ENCODE measurements at regions not wholly inside any gene's neighbourhood (a gene's known extent, or its start where the extent isn't known, plus 50 kb on each side); places are given as distances from the start of the nearest gene placed in this dataset.
A peak's percentile ranks its signal among the peaks of the same experiment; 100 is the strongest.

DNA sequence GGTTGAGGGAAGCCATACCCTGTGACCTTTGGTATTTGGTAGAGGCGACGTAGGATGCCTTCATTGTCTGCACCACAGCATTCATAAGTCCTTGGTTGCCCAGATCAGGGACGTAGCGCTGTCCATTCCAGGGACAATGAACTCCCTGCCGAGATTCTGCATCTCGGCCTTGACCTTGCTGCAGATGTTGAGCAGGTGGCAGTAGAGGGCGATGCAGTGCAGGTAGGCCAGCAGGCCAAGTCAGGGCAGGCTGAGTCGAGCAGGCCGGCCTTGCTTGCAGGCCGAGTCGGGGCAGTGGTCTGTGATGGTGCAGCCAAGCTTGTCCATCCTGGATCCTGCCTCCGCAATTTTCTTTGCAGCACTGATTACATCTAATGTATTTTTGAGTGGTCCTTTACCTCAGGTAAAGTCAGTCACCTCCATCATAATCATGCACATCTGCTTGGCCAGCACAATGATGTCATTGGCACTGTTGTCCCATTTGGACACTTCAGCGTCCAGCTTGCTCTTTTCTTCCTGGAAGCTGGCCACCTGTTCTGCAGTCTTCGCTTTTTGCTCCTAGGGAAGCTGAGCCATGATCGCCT lies 93.4 kb upstream of the CCDC112 start:
- no peak overlapping the region for H3K4me3 ChIP-seq (ENCODE audit: low read depth, low read length)
- in situ Hi-C loops (cut with HindIII; ENCODE audit: low sequenced_read_pairs): no loop called here
- TF ChIP-seq, protein P1, sequence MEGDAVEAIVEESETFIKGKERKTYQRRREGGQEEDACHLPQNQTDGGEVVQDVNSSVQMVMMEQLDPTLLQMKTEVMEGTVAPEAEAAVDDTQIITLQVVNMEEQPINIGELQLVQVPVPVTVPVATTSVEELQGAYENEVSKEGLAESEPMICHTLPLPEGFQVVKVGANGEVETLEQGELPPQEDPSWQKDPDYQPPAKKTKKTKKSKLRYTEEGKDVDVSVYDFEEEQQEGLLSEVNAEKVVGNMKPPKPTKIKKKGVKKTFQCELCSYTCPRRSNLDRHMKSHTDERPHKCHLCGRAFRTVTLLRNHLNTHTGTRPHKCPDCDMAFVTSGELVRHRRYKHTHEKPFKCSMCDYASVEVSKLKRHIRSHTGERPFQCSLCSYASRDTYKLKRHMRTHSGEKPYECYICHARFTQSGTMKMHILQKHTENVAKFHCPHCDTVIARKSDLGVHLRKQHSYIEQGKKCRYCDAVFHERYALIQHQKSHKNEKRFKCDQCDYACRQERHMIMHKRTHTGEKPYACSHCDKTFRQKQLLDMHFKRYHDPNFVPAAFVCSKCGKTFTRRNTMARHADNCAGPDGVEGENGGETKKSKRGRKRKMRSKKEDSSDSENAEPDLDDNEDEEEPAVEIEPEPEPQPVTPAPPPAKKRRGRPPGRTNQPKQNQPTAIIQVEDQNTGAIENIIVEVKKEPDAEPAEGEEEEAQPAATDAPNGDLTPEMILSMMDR (IDR thresholded peaks at IDR 0.05; ENCODE audit: low read depth, low read length): no peak
- no peak for DNase-seq (ENCODE audit: low read depth, low spot score)

DNA sequence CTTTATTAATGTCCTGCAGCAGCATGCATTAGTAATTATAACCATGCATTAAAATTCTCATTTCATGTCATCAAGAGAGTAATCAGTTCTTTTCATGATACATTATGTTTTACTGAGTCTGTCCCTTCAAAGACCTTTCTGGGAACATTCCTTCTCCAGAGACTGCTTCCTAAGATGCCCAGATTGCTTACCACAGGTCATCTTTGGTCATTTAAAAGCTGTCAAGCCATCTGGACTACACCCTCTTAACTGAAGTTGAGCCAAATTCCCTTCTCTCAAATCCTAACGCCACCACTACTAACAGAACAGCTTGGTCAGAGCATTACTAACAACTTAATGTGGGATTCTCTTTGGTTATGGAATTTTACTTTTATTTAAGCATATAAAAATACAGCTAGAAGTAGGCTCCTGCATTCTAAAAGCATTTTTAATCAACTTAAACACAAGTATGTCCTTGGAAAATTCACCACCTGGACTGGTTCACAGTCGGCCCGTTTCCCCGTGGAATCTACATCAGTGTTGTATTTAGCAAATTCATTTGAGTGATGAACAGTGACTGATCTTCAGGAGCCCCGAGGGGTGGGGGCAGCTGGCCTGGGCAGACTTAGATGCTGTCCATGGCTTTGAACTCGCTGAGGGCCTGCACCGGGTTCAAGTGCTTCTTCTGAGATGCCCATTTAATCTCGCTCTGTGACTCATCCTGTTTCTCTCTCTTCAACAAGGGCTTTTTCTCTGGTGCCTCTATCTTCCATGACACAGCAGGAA lies 92.8 kb upstream of the CCDC112 start:
- in situ Hi-C loops (cut with HindIII; ENCODE audit: low sequenced_read_pairs): no loop called here
- H3K4me3 ChIP-seq (ENCODE audit: low read depth, low read length): no peak overlapping the region
- TF ChIP-seq, protein P1 (IDR thresholded peaks at IDR 0.05; ENCODE audit: low read depth, low read length): no peak
- peak; percentile 31 for DNase-seq (ENCODE audit: low read depth, low spot score)

DNA sequence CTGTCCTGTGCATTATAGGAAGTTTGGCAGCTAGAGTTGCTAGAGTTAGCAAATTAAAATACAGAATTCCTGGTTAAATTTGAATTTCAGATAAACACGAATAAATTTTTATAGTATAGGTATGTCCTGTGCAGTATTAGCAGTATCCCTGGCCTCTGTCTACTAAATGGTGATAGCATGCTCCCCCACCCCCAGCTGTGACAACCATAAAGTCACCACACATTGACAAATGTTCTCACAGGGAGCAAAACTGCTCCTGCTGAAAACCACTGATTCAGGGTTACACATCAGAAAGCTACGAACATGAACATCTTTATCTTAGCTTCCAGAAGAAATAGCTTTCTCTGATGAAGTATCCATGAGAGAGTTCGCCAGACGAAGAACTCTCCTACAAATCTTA lies 91.8 kb upstream of the CCDC112 start:
- no peak for DNase-seq (ENCODE audit: low read depth, low spot score)
- in situ Hi-C loops (cut with HindIII; ENCODE audit: low sequenced_read_pairs): no loop called here
- H3K4me3 ChIP-seq (ENCODE audit: low read depth, low read length): no peak overlapping the region
- TF ChIP-seq, protein P1 (IDR thresholded peaks at IDR 0.05; ENCODE audit: low read depth, low read length): no peak

DNA sequence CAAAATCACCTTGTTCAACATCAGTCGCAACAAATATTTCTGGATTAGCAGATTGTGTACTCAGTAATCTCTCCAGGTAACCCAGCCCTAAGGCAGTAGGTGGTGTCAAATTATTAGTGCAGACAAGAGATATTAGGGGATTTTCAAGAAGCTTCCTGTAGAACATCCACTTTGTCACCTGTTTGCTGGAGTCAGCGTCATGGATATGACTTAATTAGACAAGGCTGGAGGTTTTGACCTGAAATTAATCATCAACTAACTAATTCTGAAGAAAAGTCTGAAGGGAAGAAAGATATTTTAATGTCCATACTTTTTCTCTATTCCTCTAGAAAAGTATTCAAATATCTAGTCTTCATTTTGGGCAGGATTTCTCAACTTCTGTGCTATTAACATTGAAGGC lies 91.4 kb upstream of the CCDC112 start:
- no peak overlapping the region for H3K4me3 ChIP-seq (ENCODE audit: low read depth, low read length)
- DNase-seq (ENCODE audit: low read depth, low spot score): no peak
- in situ Hi-C loops (cut with HindIII; ENCODE audit: low sequenced_read_pairs): no loop called here
- TF ChIP-seq, protein P1 (IDR thresholded peaks at IDR 0.05; ENCODE audit: low read depth, low read length): no peak

DNA sequence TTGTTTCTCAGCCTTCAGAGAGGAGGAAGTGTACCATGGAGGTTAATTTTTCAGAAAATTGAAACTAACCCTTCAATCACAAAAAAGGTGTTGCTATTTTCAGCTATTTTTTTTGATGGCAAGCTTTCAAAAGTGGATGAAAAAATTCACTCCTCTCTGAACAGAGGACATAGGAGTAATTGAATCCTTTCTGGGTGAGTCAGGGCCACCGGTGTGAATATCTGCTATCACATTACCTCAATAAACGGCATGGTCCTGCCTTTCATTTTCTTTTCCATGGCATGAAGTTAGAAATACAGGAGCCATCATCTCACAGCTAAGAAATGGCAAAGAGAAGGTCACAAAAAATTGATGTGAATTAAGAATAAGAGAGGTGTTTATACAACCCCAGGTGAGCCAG lies 90.2 kb upstream of the CCDC112 start:
- no peak overlapping the region for H3K4me3 ChIP-seq (ENCODE audit: low read depth, low read length)

DNA sequence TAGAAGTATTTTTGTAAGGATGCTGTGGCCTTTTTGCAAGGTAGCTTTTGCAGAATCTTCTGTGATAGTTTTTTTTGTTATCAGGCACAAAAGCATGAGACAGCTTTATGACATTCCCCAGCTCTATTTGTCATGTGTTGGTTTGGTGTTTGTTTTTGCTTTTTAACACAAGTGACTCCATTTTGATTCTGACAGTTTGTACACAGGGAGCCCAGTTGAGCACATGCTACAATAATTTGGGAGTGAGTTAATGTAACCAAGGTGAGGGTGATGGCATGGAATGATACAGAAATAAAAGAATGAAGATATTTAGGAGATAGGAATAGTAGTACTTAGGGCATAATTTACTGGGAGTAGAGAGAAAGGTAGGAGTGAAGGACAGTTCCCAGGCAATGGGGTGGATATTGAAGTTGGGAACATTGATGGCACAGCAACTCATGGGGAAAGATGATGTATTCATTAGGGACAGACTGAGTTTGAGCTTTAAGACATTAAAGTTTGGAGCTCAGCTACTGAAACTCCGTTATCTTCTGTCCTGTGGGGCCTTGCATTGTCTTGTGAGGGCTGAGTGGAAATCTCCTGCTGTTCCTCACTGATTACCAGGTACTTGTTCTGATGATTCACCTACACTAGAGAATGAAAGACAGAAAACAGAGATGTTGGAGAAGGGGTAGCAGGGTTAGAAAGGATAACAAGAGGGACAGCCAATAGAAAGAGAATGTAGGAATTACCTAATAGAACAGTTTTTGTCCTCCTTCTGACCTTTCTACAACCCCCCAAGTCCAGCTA lies 88.3 kb upstream of the CCDC112 start:
- no peak for DNase-seq (ENCODE audit: low read depth, low spot score)
- H3K4me3 ChIP-seq (ENCODE audit: low read depth, low read length): no peak overlapping the region
- in situ Hi-C loops (cut with HindIII; ENCODE audit: low sequenced_read_pairs): no loop called here

More for the DNA sequence above, 90.2 kb upstream of the CCDC112 start:
- in situ Hi-C loops (cut with HindIII; ENCODE audit: low sequenced_read_pairs): no loop called here
- TF ChIP-seq, protein P1 (IDR thresholded peaks at IDR 0.05; ENCODE audit: low read depth, low read length): no peak
- DNase-seq (ENCODE audit: low read depth, low spot score): no peak

More for the DNA sequence above, 88.3 kb upstream of the CCDC112 start:
- TF ChIP-seq, protein P1 (IDR thresholded peaks at IDR 0.05; ENCODE audit: low read depth, low read length): no peak

Data from astrocyte of the spinal cord (primary cell).